Neural crest cell (in vitro differentiated cells): ENCODE measurements at regions not wholly inside any gene's neighbourhood (a gene's known extent, or its start where the extent isn't known, plus 50 kb on each side); places are given as distances from the start of the nearest gene placed in this dataset.

Experiments used
- DNase-seq: peaks from one replicate; pipeline ENCODE4 v3.0.0; 2021; ENCODE audit warnings: low read depth, mixed read lengths, low spot score
- H3K27ac Mint-ChIP-seq: one replicate; pipeline ENCODE4 v1.8.0; 2021; ENCODE audit warnings: mild to moderate bottlenecking, mixed read lengths; ENCODE audit not compliant: unreplicated experiment
- H3K27me3 Mint-ChIP-seq: 2 replicates; pipeline ENCODE4 v1.8.0; 2021; ENCODE audit warnings: low read depth, mild to moderate bottlenecking, mixed read lengths
- H3K36me3 Mint-ChIP-seq: 2 replicates; pipeline ENCODE4 v1.8.0; 2021; ENCODE audit warnings: low read depth, mild to moderate bottlenecking, mixed read lengths
- H3K4me1 Mint-ChIP-seq: 2 replicates; pipeline ENCODE4 v1.8.0; 2021; ENCODE audit warnings: mixed read lengths
- H3K4me3 Mint-ChIP-seq: one replicate; pipeline ENCODE4 v1.8.0; 2021; ENCODE audit warnings: mild to moderate bottlenecking, mixed read lengths
- H3K9me3 Mint-ChIP-seq: 2 replicates; pipeline ENCODE4 v1.8.0; 2021; ENCODE audit warnings: mixed read lengths
- CTCF ChIP-seq: fragments of 200-600 bp; sonication (generic); conservative IDR thresholded peaks from 2 replicates; pipeline ENCODE4 v1.5.0; 2021; ENCODE audit warnings: antibody characterized with exemption, mild to moderate bottlenecking

DNA sequence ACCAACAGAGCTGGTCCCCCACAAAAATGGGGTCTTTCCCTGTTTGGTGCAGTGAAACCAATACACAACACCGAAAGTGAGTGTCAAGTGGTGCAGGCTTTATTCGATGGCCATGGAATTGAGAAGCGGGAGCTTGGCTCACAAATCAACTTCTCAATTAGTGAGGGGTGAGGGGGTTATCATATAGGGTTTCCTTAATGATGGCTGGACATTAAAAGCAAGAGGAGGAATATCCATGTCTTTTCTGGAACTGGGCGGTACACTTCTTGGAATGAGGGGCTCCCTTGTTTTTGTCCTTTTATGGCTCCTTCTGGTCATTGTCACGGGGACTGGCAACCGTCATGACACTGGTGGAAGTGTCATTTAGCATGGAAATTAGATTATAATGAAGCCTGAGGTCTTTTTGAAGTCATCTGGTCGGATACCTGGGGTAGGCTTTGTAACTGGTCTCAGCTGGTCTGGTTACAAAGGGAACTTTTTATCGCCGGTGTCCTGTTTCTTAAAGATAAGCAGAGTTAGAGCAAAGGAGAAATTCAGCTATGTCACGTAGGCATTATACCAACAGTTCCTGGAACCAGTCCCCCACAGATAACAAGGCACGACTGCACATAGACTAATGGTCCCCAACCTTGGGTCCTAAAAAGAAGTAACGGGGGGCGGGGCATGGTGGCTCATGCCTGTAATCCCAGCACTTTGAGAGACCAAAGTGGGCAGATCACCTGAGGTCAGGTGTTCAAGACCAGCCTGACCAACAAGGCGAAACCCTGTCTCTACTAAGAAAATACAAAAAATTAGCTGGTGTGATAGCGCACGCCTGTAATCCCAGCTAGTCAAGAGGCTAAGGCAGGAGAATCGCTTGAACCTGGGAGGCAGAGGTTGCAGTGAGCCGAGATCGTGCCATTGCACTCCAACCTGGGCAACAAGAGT, 93.5 kb upstream of the NDUFV2 start:
- H3K4me3 Mint-ChIP-seq, result no peak overlapping the region
- peaks cover 13% of the 10 kb centered on the region for H3K27me3 Mint-ChIP-seq
- no peaks in the 10 kb centered on the region for H3K4me1 Mint-ChIP-seq
- H3K27ac Mint-ChIP-seq, result no peak overlapping the region
- TF ChIP-seq CTCF, result no peak
- H3K36me3 Mint-ChIP-seq, result no peaks in the 10 kb centered on the region
- DNase-seq, result no peak
- no peaks in the 10 kb centered on the region for H3K9me3 Mint-ChIP-seq

- Mint-ChIP-seq H3K27ac (no peak overlapping the region), H3K9me3 (no peaks in the 10 kb centered on the region), H3K27me3 (peaks cover 13% of the 10 kb centered on the region), H3K4me1 (no peaks in the 10 kb centered on the region), H3K36me3 (no peaks in the 10 kb centered on the region), H3K4me3 (no peak overlapping the region)
- DNase-seq, result no peak
- TF ChIP-seq CTCF, result no peak
Observed at GRCh38 chr18:9009703-9010488, 92.6 kb upstream of the NDUFV2 start.

GRCh38 chr18:9011431-9011830, 91.1 kb upstream of the NDUFV2 start:
- H3K4me1 Mint-ChIP-seq, result peaks cover 1% of the 10 kb centered on the region
- H3K4me3 Mint-ChIP-seq, result no peak overlapping the region
- H3K27me3 Mint-ChIP-seq, result peaks cover 15% of the 10 kb centered on the region
- no peak for DNase-seq
- no peak for TF ChIP-seq CTCF
- H3K36me3 Mint-ChIP-seq, result no peaks in the 10 kb centered on the region
- H3K27ac Mint-ChIP-seq, result no peak overlapping the region
- H3K9me3 Mint-ChIP-seq, result no peaks in the 10 kb centered on the region

GRCh38 chr18:9013926-9014373, 88.5 kb upstream of the NDUFV2 start:
- no peak overlapping the region for H3K4me3 Mint-ChIP-seq
- H3K27ac Mint-ChIP-seq, result no peak overlapping the region
- peaks cover 12% of the 10 kb centered on the region for H3K4me1 Mint-ChIP-seq
- H3K9me3 Mint-ChIP-seq, result no peaks in the 10 kb centered on the region
- no peak for TF ChIP-seq CTCF
- peaks cover 15% of the 10 kb centered on the region for H3K27me3 Mint-ChIP-seq
- no peaks in the 10 kb centered on the region for H3K36me3 Mint-ChIP-seq
- no peak for DNase-seq

DNA sequence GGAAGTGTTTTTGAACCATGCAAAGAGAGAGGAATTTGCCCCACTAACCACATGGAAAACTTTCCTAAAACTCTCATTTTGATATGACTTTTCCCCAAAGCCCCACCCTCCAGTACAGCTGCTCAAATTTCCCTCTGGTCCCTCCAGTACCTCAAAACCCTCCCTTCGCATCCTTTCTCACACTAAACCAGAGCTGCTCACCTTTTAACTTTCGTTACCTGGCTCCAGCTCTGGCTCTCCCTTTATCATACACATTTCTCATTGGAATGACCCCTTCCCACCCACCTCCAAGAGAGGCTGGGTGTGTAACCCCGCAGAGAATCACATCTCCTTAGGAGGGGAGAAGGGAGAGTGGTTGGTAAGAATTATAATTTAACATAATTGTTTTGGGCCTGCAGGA, 86.8 kb upstream of the NDUFV2 start:
- DNase-seq, result no peak
- H3K4me3 Mint-ChIP-seq, result no peak overlapping the region
- no peak for TF ChIP-seq CTCF
- peaks cover 8% of the 10 kb centered on the region for H3K27me3 Mint-ChIP-seq
- no peaks in the 10 kb centered on the region for H3K36me3 Mint-ChIP-seq
- peaks cover 12% of the 10 kb centered on the region for H3K4me1 Mint-ChIP-seq
- peak overlapping the region; percentile 21 for H3K27ac Mint-ChIP-seq
- H3K9me3 Mint-ChIP-seq, result no peaks in the 10 kb centered on the region
